Lower leg skin (tissue), 3 donors: ENCODE measurements at regions not wholly inside any gene's neighbourhood (a gene's known extent, or its start where the extent isn't known, plus 50 kb on each side); places are given as distances from the start of the nearest gene placed in this dataset.

Source experiments
- CTCF ChIP-seq, 3 donors: fragments of 450-650 bp; IDR thresholded peaks; one replicate each; pipeline ENCODE4 v1.5.1; 2016; ENCODE audit warnings: antibody characterized with exemption in 3 of 3, mild to moderate bottlenecking in 3 of 3, moderate library complexity in 2 of 3
- POLR2A ChIP-seq, 2 donors: fragments of 450-650 bp; IDR thresholded peaks; one replicate each; pipeline ENCODE4 v1.6.1; 2016 to 2017; ENCODE audit warnings: antibody characterized with exemption in 2 of 2, mild to moderate bottlenecking in 1 of 2, moderate library complexity in 1 of 2

DNA sequence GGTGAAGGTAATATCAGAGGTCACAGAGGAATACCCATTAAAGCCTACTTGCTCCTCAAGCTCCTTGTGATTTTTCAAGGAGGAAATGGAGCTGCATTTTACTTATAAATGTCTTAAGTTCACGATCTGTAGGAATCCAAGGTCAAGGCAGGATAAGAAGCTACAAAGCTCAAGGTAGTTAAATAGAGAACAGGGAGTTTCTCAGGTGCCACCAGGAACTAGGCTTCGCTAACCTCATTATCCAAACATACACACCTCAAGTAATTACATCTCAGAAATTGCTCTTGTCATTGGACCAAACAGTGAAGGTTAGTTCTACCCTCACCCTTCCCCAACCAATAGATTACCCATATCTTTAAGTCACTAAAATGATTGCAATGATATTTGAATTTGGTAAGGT lies 317.4 kb upstream of the HNRNPA3 start:
- TF ChIP-seq CTCF (IDR thresholded peaks at IDR 0.05) (no peak), POLR2A (IDR thresholded peaks at IDR 0.05) (no peak)
